ENCODE measurements at regions not wholly inside any gene's neighbourhood (a gene's known extent, or its start where the extent isn't known, plus 50 kb on each side); places are given as distances from the start of the nearest gene placed in this dataset.

DNA sequence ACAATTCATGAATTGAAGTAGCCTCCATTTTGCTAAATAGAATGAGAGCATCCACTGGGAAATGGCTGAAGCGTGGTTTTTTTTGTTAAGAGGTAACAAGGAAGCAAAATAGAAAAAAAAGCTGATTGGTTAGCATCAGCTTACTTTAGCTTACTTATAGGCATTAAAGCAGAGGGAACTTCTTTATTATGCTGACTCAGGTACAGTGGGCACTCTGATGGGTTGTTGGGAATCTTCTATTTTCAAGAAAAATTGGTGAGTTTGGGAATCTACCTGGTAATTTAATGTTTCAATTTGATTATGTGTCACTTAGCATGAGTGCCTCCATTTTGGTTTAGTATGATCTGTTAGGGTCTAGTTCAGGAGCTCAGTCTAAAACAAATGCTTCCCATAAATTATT lies 289.6 kb downstream of the ANXA1 start:
- H3K27me3 Mint-ChIP-seq = no peaks in the 10 kb centered on the region
- no peaks in the 10 kb centered on the region for H3K9me3 Mint-ChIP-seq (ENCODE audit: insufficient read depth)
- no peak overlapping the region for H3K9ac ChIP-seq (ENCODE audit: low read length)
- H3K27ac Mint-ChIP-seq = no peak overlapping the region
- no peaks in the 10 kb centered on the region for H3K27me3 ChIP-seq (replicated peaks in 1 of 4; ENCODE audit: control extremely low read depth in 1 of 4, control insufficient read depth in 3 of 4, insufficient read depth in 4 of 4, low read length in 3 of 4)
- CTCF ChIA-PET = no interaction called here
- no peaks in the 10 kb centered on the region for H3K4me1 ChIP-seq (ENCODE audit: control insufficient read depth in 2 of 2, insufficient read depth in 2 of 2, low read length in 2 of 2)
- POLR2A ChIA-PET = no interaction called here
- TF ChIP-seq EZH2 (IDR thresholded peaks at IDR 0.05; ENCODE audit: borderline replicate concordance, insufficient read depth, low read depth, low read length, poor library complexity, severe bottlenecking) = no peak
- ATAC-seq (ENCODE audit: low read depth) (no peak), DNase-seq (no peak)
- peaks cover 0 to 2% (median 0%) of the 10 kb centered on the region in 3 donors for H3K9me3 ChIP-seq (ENCODE audit: control extremely low read depth in 1 of 3, control insufficient read depth in 2 of 3, insufficient read depth in 1 of 3, low read length in 2 of 3)
- no peak overlapping the region for H3K4me2 ChIP-seq (replicated peaks; ENCODE audit: low read depth, low read length, poor library complexity, severe bottlenecking)
- H3K4me3 ChIP-seq (ENCODE audit: control extremely low read depth in 1 of 5, extremely low read depth in 1 of 5, insufficient read depth in 1 of 5, low read depth in 2 of 5, low read length in 4 of 5) = no peak overlapping the region
- H3K4me3 Mint-ChIP-seq = no peak overlapping the region
- no peak overlapping the region for H3K27ac ChIP-seq (ENCODE audit: low read length in 2 of 2)
- no peaks in the 10 kb centered on the region for H4K20me1 ChIP-seq (ENCODE audit: control insufficient read depth, insufficient read depth, low read length, poor library complexity, severe bottlenecking)
- intact Hi-C loops (cut with micrococcal nuclease) = no loop called here
- H3K4me1 Mint-ChIP-seq = no peaks in the 10 kb centered on the region
- H2AFZ ChIP-seq (ENCODE audit: insufficient read depth, low read depth, low read length, poor library complexity, severe bottlenecking) = no peak overlapping the region
- H3K79me2 ChIP-seq (ENCODE audit: control insufficient read depth, insufficient read depth, low read length) = no peaks in the 10 kb centered on the region
- no CpG with 5 or more reads among the region's 1 CpG for WGBS (ENCODE audit: insufficient coverage)
- no peaks in the 10 kb centered on the region for H3K36me3 ChIP-seq (replicated peaks in 1 of 2; ENCODE audit: control extremely low read depth in 1 of 2, control insufficient read depth in 1 of 2, extremely low read depth in 1 of 2, insufficient read depth in 2 of 2, low read length in 1 of 2)

DNA sequence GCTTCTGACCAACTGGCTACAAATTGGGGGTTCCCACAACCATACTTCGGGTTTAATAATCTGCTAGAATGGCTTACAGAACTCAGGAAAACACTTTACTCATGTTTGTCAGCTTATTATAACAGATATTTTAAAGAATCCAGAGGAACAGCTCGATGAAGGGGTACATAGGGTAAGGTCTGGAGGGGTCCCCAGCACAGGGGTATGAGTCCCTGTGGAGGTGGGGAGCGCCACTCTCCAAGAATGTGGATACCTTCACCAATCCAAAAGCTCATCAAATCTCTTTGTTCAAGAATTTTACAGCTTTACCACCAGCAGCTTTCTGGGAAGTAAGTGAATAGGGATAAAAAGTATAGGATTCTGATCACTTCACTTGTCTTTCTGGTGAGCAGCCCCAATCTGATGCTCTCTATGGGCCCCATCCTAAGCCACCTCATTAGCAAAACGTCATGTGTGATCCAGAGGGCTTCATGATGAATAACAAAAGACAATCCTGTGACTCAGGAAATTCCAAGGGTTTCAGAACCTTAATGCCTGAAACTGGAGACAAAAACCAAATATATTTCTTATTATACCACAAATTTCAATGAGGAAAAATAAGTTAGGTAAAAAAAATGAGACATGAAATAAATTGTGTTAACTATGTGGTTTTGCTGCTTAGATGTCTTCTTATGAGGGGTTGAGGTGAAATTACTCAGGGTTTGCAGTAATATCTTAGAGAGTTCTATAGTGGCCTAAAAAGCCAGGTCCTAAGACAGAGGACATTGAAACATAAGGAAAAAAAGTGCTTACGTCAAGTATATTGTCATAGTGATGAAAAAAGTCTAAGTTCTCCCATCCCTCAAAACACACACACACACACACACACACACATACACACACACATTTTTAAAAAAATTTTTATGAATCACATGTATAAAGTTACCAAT lies 290.5 kb downstream of the ANXA1 start:
- Mint-ChIP-seq H3K27ac (no peak overlapping the region), H3K27me3 (no peaks in the 10 kb centered on the region), H3K4me1 (no peaks in the 10 kb centered on the region), H3K4me3 (no peak overlapping the region), H3K9me3 (ENCODE audit: insufficient read depth) (no peaks in the 10 kb centered on the region)
- CTCF ChIA-PET = no interaction called here
- H3K27ac ChIP-seq (ENCODE audit: low read length in 2 of 2) = no peak overlapping the region
- H3K9ac ChIP-seq (ENCODE audit: low read length) = no peak overlapping the region
- intact Hi-C loops (cut with micrococcal nuclease) = no loop called here
- no peak overlapping the region for H2AFZ ChIP-seq (ENCODE audit: insufficient read depth, low read depth, low read length, poor library complexity, severe bottlenecking)
- H4K20me1 ChIP-seq (ENCODE audit: control insufficient read depth, insufficient read depth, low read length, poor library complexity, severe bottlenecking) = no peaks in the 10 kb centered on the region
- no peak for ATAC-seq (ENCODE audit: low read depth)
- POLR2A ChIA-PET = no interaction called here
- H3K4me2 ChIP-seq (replicated peaks; ENCODE audit: low read depth, low read length, poor library complexity, severe bottlenecking) = no peak overlapping the region
- peaks cover 0 to 2% (median 0%) of the 10 kb centered on the region in 3 donors for H3K9me3 ChIP-seq (ENCODE audit: control extremely low read depth in 1 of 3, control insufficient read depth in 2 of 3, insufficient read depth in 1 of 3, low read length in 2 of 3)
- no peaks in the 10 kb centered on the region for H3K27me3 ChIP-seq (replicated peaks in 1 of 4; ENCODE audit: control extremely low read depth in 1 of 4, control insufficient read depth in 3 of 4, insufficient read depth in 4 of 4, low read length in 3 of 4)
- H3K79me2 ChIP-seq (ENCODE audit: control insufficient read depth, insufficient read depth, low read length) = no peaks in the 10 kb centered on the region
- TF ChIP-seq EZH2 (IDR thresholded peaks at IDR 0.05; ENCODE audit: borderline replicate concordance, insufficient read depth, low read depth, low read length, poor library complexity, severe bottlenecking) (no peak), CTCF (IDR thresholded peaks at IDR 0.05) (no peak)
- WGBS (ENCODE audit: insufficient coverage) = 63% methylated on average over 1 of the region's 5 CpGs
- H3K4me1 ChIP-seq (ENCODE audit: control insufficient read depth in 2 of 2, insufficient read depth in 2 of 2, low read length in 2 of 2) = no peaks in the 10 kb centered on the region
- no peaks in the 10 kb centered on the region for H3K36me3 ChIP-seq (replicated peaks in 1 of 2; ENCODE audit: control extremely low read depth in 1 of 2, control insufficient read depth in 1 of 2, extremely low read depth in 1 of 2, insufficient read depth in 2 of 2, low read length in 1 of 2)
- no peak for DNase-seq
- no peak overlapping the region for H3K4me3 ChIP-seq (ENCODE audit: control extremely low read depth in 1 of 5, extremely low read depth in 1 of 5, insufficient read depth in 1 of 5, low read depth in 2 of 5, low read length in 4 of 5)
